Aorta (tissue), 5 donors: ENCODE measurements at regions not wholly inside any gene's neighbourhood (a gene's known extent, or its start where the extent isn't known, plus 50 kb on each side); places are given as distances from the start of the nearest gene placed in this dataset.

Source experiments
- ATAC-seq: fragments of 200-7000 bp; cut with Tn5 transposase; one replicate; pipeline ENCODE4 v1.9.1; 2022; ENCODE audit warnings: moderate library complexity; ENCODE audit not compliant: low FRiP score
- DNase-seq, 2 donors: peaks; one replicate each; pipeline ENCODE4 v3.0.0-alpha.2; 2020
- H3K27ac ChIP-seq, 2 donors: one replicate each; pipeline ENCODE4 v1.5.1; 2013; ENCODE audit warnings: low read length in 2 of 2, mild to moderate bottlenecking in 2 of 2, moderate library complexity in 2 of 2, control low read depth in 1 of 2, inconsistent platforms in 1 of 2, low read depth in 1 of 2
- H3K27me3 ChIP-seq, 2 donors: one replicate each; pipeline ENCODE4 v1.6.1; 2013; ENCODE audit warnings: control low read depth in 1 of 2, low read length in 1 of 2, mild to moderate bottlenecking in 1 of 2, moderate library complexity in 1 of 2; ENCODE audit not compliant: insufficient read depth in 2 of 2, control insufficient read depth in 1 of 2
- H3K36me3 ChIP-seq, 2 donors: one replicate each; pipeline ENCODE4 v1.6.1; 2013; ENCODE audit warnings: control low read depth in 1 of 2, low read length in 1 of 2, mild to moderate bottlenecking in 1 of 2; ENCODE audit not compliant: insufficient read depth in 2 of 2, control insufficient read depth in 1 of 2
- H3K4me1 ChIP-seq, 2 donors: one replicate each; pipeline ENCODE4 v1.6.1; 2013; ENCODE audit warnings: low read length in 2 of 2, control low read depth in 1 of 2, mild to moderate bottlenecking in 1 of 2, moderate library complexity in 1 of 2; ENCODE audit not compliant: insufficient read depth in 2 of 2, control insufficient read depth in 1 of 2
- H3K4me3 ChIP-seq, 2 donors: one replicate each; pipeline ENCODE4 v1.5.1; 2013; ENCODE audit warnings: low read length in 2 of 2, control low read depth in 1 of 2, mild to moderate bottlenecking in 1 of 2
- H3K9me3 ChIP-seq: one replicate; pipeline ENCODE4 v1.6.1; 2013; ENCODE audit warnings: mild to moderate bottlenecking, low read length; ENCODE audit not compliant: control insufficient read depth
- WGBS, 2 donors: extraction: QIAGEN DNeasy Blood & Tissue Kit; methylation state at CpG; one replicate each; pipeline ENCODE4 v1.1.7; 2013; 5-methylcytosine and 5-hydroxymethylcytosine counted together
- intact Hi-C, 2 donors: fragments of 100-400 bp; cut with DNase I; formaldehyde crosslinking; loops; one replicate each; pipeline versions ENCODE4 v1.14.2 to v1.15.0; 2022
- donor health status: healthy with polysubstance abuse.
- donor health status: Bipolar disorder and iron deficiency.
- donor health status: DM: no; HTN: no; CAD: no.
- donor health status: DM: no; HTN: no; CAD: no.
- donor health status: DM: yes; HTN: yes; CAD: no.

DNA sequence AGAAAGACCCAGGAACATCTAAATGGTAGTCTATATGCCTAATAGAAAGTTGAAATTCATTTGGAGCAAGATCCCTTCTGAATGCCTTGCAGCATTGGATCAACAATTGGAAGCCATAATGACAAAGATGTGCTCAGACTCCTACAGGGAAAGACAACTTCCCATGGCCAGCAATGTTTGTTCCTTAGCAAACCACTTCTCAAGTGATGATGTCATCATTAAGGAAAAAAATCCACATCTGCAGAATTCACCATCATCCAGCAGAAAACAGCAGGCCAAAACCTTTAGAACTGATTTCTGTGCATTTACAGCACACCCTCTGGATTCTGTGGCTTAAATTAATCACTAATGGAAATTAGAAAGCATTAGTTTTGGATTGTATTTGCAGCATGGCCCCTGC lies 82.4 kb upstream of the ZIC3 start:
- intact Hi-C loops: no loop called here
- no peaks in the 10 kb centered on the region for H3K27me3 ChIP-seq
- ATAC-seq (no peak), DNase-seq (no peak)
- H3K27ac ChIP-seq: no peak overlapping the region
- no peak overlapping the region for H3K4me3 ChIP-seq
- H3K36me3 ChIP-seq: no peaks in the 10 kb centered on the region
- H3K4me1 ChIP-seq: no peaks in the 10 kb centered on the region
- no peaks in the 10 kb centered on the region for H3K9me3 ChIP-seq

DNA sequence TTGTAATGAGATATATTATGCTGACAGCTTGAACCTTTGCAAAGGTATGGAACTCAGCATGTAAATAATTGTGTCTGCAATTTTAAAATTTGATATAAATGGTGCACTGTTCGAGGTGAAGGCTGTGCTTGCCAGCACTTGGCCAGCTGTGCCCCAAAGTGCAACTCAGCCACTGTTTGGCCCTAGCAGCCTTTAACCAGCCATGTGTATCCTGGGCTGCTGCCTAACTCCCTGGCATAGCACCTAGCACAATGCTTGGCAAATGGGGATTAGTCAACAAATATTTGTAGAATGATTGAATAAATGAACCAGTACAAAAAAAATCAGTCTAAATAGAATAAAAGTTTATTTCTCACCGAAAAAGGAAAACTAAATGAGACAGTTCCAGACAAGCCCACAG lies 83.8 kb upstream of the ZIC3 start:
- Histone ChIP-seq H3K9me3 (no peaks in the 10 kb centered on the region), H3K27ac (no peak overlapping the region), H3K27me3 (no peaks in the 10 kb centered on the region), H3K4me3 (no peak overlapping the region), H3K4me1 (no peaks in the 10 kb centered on the region), H3K36me3 (no peaks in the 10 kb centered on the region)
- ATAC-seq: no peak
- intact Hi-C loops: no loop called here
- DNase-seq: no peak
- whole genome bisulfite sequencing, 2 donors: 25 to 30% methylated on average over 2 of the region's 2 CpGs

DNA sequence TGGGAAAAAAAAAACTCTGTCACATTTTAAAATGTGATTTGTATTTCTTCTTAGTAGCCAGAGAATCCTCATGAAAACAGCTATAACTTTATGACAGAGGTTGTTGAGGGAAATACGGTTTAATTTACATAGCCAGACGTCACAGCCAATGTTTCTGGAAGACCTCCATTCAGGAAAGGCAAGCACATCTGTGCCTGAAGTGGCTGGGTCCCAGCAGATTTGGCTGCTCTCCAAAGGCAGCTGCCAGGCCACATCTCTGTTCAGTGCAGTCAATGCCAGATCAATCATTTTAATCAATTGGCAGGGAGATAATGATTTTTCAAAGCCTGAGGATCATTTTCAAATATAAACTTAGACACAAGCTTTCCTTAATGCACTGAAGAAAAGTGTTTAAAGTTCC lies 86.5 kb upstream of the ZIC3 start:
- intact Hi-C loops: no loop called here
- 1 to 4% methylated on average over 2 of the region's 2 CpGs for WGBS, 2 donors
- H3K9me3 ChIP-seq: peaks cover 1% of the 10 kb centered on the region

DNA sequence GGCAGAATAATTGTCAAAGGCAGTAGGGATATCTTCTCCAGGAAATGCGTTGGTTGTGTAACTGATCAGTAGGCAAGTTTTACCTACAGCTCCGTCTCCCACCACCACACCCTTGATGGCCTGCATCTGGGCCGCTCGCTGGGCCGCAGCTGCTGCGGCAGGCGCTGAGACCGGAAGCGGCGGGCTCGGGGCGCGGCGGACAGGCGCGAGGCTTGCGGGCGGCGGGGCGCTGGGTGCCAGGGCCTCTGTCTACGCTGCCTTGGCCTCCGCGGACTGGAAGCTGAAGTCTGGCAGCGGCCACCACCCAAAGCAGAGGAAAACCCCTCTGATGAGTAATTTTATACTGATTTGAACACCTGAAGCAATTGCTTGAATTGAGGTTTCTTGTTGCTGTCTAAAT lies 124.2 kb upstream of the ZIC3 start:
- H3K9me3 ChIP-seq: no peaks in the 10 kb centered on the region
- WGBS, 2 donors: 64 to 83% methylated on average over 22 to 24 of the region's 24 CpGs
- no peaks in the 10 kb centered on the region for H3K27me3 ChIP-seq
- H3K36me3 ChIP-seq: no peaks in the 10 kb centered on the region
- intact Hi-C loops: no loop called here
- no peaks in the 10 kb centered on the region for H3K4me1 ChIP-seq
- no peak for DNase-seq
- H3K4me3 ChIP-seq: no peak overlapping the region
- ATAC-seq: no peak
- H3K27ac ChIP-seq: no peak overlapping the region

More for the DNA sequence above, 86.5 kb upstream of the ZIC3 start:
- no peaks in the 10 kb centered on the region for H3K4me1 ChIP-seq
- H3K4me3 ChIP-seq: no peak overlapping the region
- no peaks in the 10 kb centered on the region for H3K27me3 ChIP-seq
- DNase-seq (no peak), ATAC-seq (no peak)
- no peaks in the 10 kb centered on the region for H3K36me3 ChIP-seq
- no peak overlapping the region for H3K27ac ChIP-seq

DNA sequence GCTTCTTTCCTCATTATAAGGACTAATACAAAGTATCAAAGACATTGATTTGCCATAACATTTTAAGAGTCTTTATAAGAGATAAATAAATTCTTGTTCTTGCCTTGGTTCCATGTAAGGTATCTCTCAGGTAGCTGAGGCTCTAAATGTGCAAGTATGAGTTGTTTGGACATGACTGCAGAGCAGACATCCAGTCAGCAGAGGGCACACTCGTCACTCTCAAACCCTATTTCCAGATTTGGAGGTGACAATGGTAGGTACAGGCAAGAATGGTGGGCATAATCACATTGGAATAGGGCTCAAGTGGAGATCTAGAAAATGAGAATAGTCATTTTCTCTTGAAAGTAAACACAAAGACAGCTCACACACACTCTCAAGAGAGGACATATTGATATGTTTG lies 133.3 kb upstream of the ZIC3 start:
- H3K4me3 ChIP-seq: no peak overlapping the region
- H3K4me1 ChIP-seq: no peaks in the 10 kb centered on the region
- H3K27ac ChIP-seq: no peak overlapping the region
- ATAC-seq (no peak), DNase-seq (no peak)
- intact Hi-C loops: no loop called here
- H3K36me3 ChIP-seq: no peaks in the 10 kb centered on the region
- no peaks in the 10 kb centered on the region for H3K27me3 ChIP-seq
- peaks cover 1% of the 10 kb centered on the region for H3K9me3 ChIP-seq
- WGBS, 2 donors: 0 to 5% methylated on average over 1 of the region's 1 CpG

DNA sequence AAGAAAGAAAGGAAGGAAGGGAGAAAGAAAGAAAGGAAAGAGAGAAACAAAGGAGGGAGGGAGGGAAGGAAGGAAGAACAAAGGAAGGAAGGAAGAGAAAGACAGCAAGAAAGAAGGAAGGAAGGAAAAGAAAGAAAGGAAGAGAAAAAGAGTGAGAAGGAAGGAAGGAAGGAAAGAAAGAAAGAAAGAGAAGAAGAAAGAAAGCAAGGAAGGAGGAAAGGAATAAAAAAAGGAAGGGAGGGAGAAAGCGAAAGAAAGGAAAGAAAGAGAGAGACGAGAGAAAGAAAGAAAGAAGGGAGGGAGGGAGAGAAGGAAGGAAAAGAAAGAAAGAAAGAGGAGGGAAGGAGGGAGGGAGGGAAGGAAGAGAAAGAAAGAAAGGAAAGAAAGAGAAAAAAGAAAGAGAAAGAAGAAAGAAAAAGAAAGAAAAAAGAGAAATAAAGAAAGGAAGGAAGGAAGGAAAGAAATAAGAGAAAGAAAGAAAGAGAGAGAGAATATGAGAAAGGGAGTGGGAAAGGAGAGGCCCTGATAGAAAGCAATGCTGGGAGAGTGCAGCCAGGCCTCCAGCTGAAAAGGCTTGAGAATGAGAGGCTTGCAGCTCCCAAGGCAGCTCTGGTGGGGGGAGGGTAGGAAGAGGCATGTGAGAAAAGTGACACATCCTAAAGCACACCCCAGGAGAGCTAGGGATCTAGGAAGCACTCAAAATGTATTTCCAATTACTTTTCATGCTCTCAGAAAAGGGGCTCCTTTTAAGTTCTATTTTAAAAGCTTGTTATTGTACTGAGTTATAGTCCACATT lies 134.0 kb upstream of the ZIC3 start:
- Histone ChIP-seq H3K9me3 (peaks cover 1% of the 10 kb centered on the region), H3K27me3 (no peaks in the 10 kb centered on the region), H3K27ac (no peak overlapping the region), H3K4me1 (no peaks in the 10 kb centered on the region), H3K36me3 (no peaks in the 10 kb centered on the region), H3K4me3 (no peak overlapping the region)
- ATAC-seq (no peak), DNase-seq (no peak)
- WGBS, 2 donors: 31 to 36% methylated on average over 2 of the region's 2 CpGs
- intact Hi-C loops: no loop called here

DNA sequence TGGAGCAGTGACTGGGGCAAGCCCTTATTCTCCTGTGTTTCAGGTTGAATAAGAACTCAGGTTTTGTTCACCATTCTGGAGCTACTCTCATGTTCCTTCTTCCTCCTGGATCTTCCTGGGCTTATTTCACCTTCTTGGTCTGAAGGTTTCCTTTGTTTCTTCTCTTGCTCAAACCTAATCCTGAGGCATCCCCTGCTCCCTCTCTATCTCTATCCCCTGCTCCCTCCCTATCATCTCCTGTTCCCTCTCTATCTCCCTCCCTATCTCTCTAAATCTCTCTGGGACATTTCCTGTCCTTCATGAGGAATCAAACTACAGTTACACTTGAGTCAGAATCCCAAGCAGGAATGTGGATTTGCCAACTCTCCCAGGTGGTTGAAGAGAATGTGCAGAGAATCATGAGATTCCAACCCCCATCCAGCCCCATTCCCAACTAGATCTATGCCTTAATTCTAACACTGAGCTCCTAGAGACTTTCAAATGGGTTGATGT lies 134.9 kb upstream of the ZIC3 start:
- intact Hi-C loops: no loop called here
- ATAC-seq: no peak
- no peak overlapping the region for H3K4me3 ChIP-seq
- no peak overlapping the region for H3K27ac ChIP-seq
- no peaks in the 10 kb centered on the region for H3K27me3 ChIP-seq
- peaks cover 1% of the 10 kb centered on the region for H3K9me3 ChIP-seq
- no peaks in the 10 kb centered on the region for H3K36me3 ChIP-seq
- no peaks in the 10 kb centered on the region for H3K4me1 ChIP-seq
- no peak for DNase-seq

DNA sequence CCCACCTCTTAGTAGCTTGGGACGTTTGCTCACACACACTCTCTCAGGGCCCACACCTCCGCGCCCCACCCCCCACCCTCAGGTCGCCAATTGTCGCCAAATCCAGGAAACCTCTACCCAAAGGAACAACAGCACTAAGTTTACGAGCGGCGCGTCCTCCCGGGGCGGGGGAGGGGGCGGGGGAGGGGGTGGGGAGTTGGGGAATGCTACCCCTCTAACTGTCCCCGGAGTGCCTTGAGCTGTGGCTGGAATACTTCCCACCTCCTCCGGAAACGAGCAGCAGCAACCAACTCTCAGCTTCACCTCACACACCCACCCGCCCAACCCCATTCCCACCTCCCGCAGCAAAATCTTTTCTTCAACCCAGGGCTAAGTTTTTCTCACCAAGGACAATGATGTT lies 135.6 kb upstream of the ZIC3 start:
- peaks cover 1% of the 10 kb centered on the region for H3K9me3 ChIP-seq
- H3K4me3 ChIP-seq: no peak overlapping the region
- no peaks in the 10 kb centered on the region for H3K36me3 ChIP-seq
- intact Hi-C loops: no loop called here
- ATAC-seq (no peak), DNase-seq (no peak)
- H3K27ac ChIP-seq: no peak overlapping the region
- H3K27me3 ChIP-seq: peaks cover 0 to 4% of the 10 kb centered on the region in 2 donors
- no peaks in the 10 kb centered on the region for H3K4me1 ChIP-seq
- 4 to 17% methylated on average over 17 of the region's 17 CpGs for WGBS, 2 donors

DNA sequence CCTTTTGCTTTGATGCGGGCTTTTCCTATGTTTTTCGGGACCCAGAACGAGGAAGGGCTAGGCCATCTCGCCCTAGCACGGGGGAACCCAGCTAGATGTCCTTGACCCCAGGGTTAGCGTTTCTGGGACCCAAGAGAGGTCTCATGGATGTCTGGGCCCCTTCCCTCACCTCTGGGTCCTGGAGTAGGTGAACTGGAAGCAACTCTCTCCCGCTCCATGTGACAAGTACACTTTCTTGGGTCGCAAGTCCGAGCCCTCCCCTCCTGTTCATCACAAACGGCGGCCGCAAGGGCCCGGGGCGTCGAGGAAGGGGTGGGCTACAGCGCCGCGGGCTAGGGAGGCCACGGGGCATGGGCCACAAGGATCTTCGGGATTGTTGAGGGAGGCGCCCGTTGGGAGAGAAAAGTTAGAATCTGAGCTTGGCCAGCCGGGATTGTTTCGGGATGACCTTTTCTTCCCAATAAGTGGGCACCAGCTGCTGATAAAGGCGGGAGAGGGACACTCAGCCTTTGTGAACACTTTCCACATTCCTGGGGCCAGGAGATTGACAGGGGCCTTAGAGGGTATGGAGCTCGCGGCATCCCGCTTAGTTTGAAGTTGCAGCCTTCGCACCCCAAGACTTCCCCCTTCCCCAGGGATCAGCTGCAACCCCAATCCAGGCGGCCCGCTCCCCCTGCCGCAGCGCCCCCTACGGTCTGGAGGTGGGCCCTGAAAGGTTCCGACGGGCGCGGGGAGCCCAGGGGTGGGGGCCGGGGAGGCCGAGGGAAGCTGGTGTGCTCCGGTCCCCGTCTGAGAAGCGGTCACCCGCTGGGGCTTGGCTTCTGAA lies 136.9 kb upstream of the ZIC3 start:
- H3K4me3 ChIP-seq: no peak overlapping the region
- ATAC-seq: no peak
- H3K4me1 ChIP-seq: no peaks in the 10 kb centered on the region
- H3K27me3 ChIP-seq: peaks cover 0 to 4% of the 10 kb centered on the region in 2 donors
- no peak for DNase-seq
- H3K9me3 ChIP-seq: peaks cover 1% of the 10 kb centered on the region
- no peak overlapping the region for H3K27ac ChIP-seq
- intact Hi-C loops: no loop called here
- 5 to 26% methylated on average over 39 to 44 of the region's 44 CpGs for whole genome bisulfite sequencing, 2 donors
- H3K36me3 ChIP-seq: no peaks in the 10 kb centered on the region
